ENCODE measurements at regions not wholly inside any gene's neighbourhood (a gene's known extent, or its start where the extent isn't known, plus 50 kb on each side); places are given as distances from the start of the nearest gene placed in this dataset.

GRCh38 chr6:145155873-145156782, 579.2 kb downstream of the EPM2A start:
- TF ChIP-seq, protein P1, sequence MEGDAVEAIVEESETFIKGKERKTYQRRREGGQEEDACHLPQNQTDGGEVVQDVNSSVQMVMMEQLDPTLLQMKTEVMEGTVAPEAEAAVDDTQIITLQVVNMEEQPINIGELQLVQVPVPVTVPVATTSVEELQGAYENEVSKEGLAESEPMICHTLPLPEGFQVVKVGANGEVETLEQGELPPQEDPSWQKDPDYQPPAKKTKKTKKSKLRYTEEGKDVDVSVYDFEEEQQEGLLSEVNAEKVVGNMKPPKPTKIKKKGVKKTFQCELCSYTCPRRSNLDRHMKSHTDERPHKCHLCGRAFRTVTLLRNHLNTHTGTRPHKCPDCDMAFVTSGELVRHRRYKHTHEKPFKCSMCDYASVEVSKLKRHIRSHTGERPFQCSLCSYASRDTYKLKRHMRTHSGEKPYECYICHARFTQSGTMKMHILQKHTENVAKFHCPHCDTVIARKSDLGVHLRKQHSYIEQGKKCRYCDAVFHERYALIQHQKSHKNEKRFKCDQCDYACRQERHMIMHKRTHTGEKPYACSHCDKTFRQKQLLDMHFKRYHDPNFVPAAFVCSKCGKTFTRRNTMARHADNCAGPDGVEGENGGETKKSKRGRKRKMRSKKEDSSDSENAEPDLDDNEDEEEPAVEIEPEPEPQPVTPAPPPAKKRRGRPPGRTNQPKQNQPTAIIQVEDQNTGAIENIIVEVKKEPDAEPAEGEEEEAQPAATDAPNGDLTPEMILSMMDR (IDR thresholded peaks at IDR 0.05), result no peak
- TF ChIP-seq POLR2A (IDR thresholded peaks at IDR 0.05), result no peak
